Activated T-helper 2 cell treated with anti-CD3 and anti-CD28 coated beads, Interferon-gamma antibody, Interleukin-2, Interleukin-4, amounts not matched to agents 10 μg/mL and 5 μg/mL and 100 μg/mL, durations not matched to agents 14 hours and 24 hours and 36 hours (primary cell): ENCODE measurements at regions not wholly inside any gene's neighbourhood (a gene's known extent, or its start where the extent isn't known, plus 50 kb on each side); places are given as distances from the start of the nearest gene placed in this dataset.

Experiments used
- DNase-seq: peaks from one replicate; pipeline ENCODE4 v3.0.0; 2021; ENCODE audit warnings: low spot score
- H3K27ac Mint-ChIP-seq: one replicate; pipeline ENCODE4 v1.8.0; 2021; ENCODE audit warnings: mixed read lengths
- H3K27me3 Mint-ChIP-seq: one replicate; pipeline ENCODE4 v1.8.0; 2021; ENCODE audit warnings: low read depth, mixed read lengths
- H3K36me3 Mint-ChIP-seq: one replicate; pipeline ENCODE4 v1.8.0; 2021; ENCODE audit warnings: low read depth, mixed read lengths
- H3K4me1 Mint-ChIP-seq: one replicate; pipeline ENCODE4 v1.8.0; 2021; ENCODE audit warnings: low read depth, mixed read lengths
- H3K4me3 Mint-ChIP-seq: one replicate; pipeline ENCODE4 v1.8.0; 2021; ENCODE audit warnings: low read depth, mild to moderate bottlenecking, moderate library complexity, mixed read lengths
- H3K9me3 Mint-ChIP-seq: one replicate; pipeline ENCODE4 v1.8.0; 2021; ENCODE audit warnings: mixed read lengths
- intact Hi-C: fragments of 100-400 bp; cut with micrococcal nuclease; formaldehyde crosslinking; loops from one replicate; pipeline ENCODE4 v1.15.1; 2023

DNA sequence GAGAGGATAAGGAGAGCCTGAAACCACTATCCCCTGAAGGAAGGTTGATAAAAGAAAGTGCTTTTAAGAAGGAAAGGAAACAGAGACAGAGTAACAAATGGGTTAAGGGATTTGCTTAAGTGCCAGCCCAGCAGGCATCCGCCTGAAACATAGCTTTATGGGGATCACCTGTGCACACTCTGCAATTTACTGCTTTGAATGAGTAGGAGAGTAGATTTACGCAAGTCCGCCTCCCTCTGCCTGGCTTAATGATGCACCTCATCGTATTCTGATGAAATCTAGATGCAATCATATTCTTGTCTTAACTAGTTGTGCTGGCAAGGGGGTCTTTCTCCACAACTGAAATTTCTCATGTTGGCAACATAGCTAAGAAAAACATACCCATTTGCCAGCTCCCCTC, 101.1 kb upstream of the ID4 start:
- Mint-ChIP-seq H3K9me3 (peaks cover 4% of the 10 kb centered on the region), H3K27ac (no peak overlapping the region), H3K4me3 (no peak overlapping the region), H3K27me3 (no peaks in the 10 kb centered on the region), H3K36me3 (no peaks in the 10 kb centered on the region), H3K4me1 (no peaks in the 10 kb centered on the region)
- intact Hi-C loops: no loop called here
- no peak for DNase-seq

DNA sequence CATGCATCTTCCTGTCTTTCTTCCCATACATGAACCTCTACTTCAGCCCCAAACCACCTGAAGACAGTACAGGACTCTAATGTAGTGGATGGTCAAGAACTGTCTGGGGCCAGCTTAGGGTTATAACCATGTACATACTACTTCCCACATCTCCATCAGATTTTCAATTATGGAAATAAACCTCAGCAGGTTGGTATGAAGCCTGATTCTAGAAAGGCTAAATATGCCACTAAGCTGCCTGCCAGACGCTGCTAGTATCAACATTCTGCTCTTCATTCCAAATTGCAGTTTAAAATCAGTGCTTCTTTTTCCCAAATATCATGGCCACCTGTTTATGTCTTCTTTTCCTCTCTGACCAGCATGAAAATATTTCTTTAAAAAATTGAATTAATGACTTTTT, 99.2 kb upstream of the ID4 start:
- no peak overlapping the region for H3K4me3 Mint-ChIP-seq
- H3K27ac Mint-ChIP-seq: no peak overlapping the region
- H3K36me3 Mint-ChIP-seq: no peaks in the 10 kb centered on the region
- DNase-seq: no peak
- intact Hi-C loops: no loop called here
- H3K9me3 Mint-ChIP-seq: peaks cover 4% of the 10 kb centered on the region
- H3K27me3 Mint-ChIP-seq: no peaks in the 10 kb centered on the region
- no peaks in the 10 kb centered on the region for H3K4me1 Mint-ChIP-seq

DNA sequence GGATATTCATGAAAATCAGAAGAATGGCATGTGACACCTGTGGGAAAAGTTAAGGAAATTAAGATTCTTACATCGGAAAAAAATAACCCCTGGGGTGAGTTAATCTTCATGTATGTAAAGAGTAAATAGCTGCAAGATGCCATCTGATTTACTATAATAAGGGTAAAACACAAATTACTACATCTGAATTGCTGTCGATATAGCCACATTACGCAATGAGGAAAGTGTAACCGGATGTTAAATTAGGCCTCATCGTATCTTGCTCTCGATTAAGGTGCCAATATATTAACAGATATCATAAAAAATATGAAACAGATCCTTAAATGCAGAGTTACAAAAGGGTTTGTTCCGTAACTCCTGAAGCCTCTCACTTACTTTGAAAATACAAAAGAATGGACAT, 87.4 kb upstream of the ID4 start:
- Mint-ChIP-seq H3K27ac (no peak overlapping the region), H3K4me1 (no peaks in the 10 kb centered on the region)
- intact Hi-C loops: no loop called here

GRCh38 chr6:19752746-19753145, 84.4 kb upstream of the ID4 start:
- H3K9me3 Mint-ChIP-seq: no peaks in the 10 kb centered on the region
- H3K27me3 Mint-ChIP-seq: no peaks in the 10 kb centered on the region
- intact Hi-C loops: no loop called here
- DNase-seq: no peak
- H3K4me3 Mint-ChIP-seq: no peak overlapping the region
- no peaks in the 10 kb centered on the region for H3K36me3 Mint-ChIP-seq
- H3K27ac Mint-ChIP-seq: no peak overlapping the region
- no peaks in the 10 kb centered on the region for H3K4me1 Mint-ChIP-seq

More for the DNA sequence above, 87.4 kb upstream of the ID4 start:
- Mint-ChIP-seq H3K4me3 (no peak overlapping the region), H3K9me3 (no peaks in the 10 kb centered on the region), H3K36me3 (no peaks in the 10 kb centered on the region), H3K27me3 (no peaks in the 10 kb centered on the region)
- no peak for DNase-seq

GRCh38 chr6:19753826-19754225, 83.3 kb upstream of the ID4 start:
- no peak overlapping the region for H3K27ac Mint-ChIP-seq

DNA sequence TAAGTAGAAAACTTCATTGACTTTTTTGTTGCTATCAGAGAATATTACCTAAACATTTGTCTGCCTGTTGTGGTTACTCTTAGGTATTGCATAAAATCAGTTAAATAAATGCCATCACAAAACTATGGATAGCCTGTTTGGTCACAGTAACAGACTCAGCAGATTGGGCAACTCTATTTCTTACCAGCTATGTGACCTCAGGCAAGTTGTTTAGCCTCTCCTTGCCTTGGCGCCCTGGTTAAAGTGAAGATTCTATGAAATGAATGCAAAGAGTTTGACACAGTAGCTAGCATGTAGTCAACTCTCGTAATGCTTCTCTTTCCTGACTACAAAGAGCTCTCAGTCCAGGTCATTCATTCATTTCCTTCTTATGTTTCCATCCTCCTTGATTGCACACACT, 82.5 kb upstream of the ID4 start:
- Mint-ChIP-seq H3K4me3 (no peak overlapping the region), H3K36me3 (no peaks in the 10 kb centered on the region), H3K4me1 (no peaks in the 10 kb centered on the region), H3K27me3 (no peaks in the 10 kb centered on the region), H3K27ac (no peak overlapping the region), H3K9me3 (no peaks in the 10 kb centered on the region)
- DNase-seq: no peak
- intact Hi-C loops: no loop called here

More at GRCh38 chr6:19753826-19754225, 83.3 kb upstream of the ID4 start:
- Mint-ChIP-seq H3K4me3 (no peak overlapping the region), H3K27me3 (no peaks in the 10 kb centered on the region), H3K36me3 (no peaks in the 10 kb centered on the region), H3K9me3 (no peaks in the 10 kb centered on the region), H3K4me1 (no peaks in the 10 kb centered on the region)
- DNase-seq: no peak
- intact Hi-C loops: no loop called here

GRCh38 chr6:19755181-19755580, 82.0 kb upstream of the ID4 start:
- Mint-ChIP-seq H3K4me3 (no peak overlapping the region), H3K9me3 (no peaks in the 10 kb centered on the region), H3K4me1 (no peaks in the 10 kb centered on the region), H3K27ac (no peak overlapping the region), H3K36me3 (no peaks in the 10 kb centered on the region), H3K27me3 (no peaks in the 10 kb centered on the region)
- no peak for DNase-seq
- intact Hi-C loops: no loop called here

DNA sequence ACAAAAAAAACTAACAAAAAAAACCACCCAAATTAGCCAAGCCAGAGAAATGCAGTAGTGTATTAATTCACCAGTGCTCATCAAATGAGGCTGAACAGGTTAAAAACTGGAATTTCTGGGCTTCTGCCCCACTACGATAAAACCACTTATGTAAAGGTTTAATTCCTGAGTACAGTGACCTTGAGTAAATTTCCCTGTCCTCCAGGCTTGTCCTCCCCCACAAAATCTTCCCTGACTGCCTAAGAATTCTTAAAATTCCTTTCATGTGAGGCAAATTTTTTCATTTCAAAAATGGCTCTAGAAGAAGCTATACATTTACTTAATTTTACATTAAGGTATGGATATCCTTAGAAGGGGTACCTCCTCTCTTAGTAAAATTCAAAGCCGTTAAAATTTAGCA, 80.1 kb upstream of the ID4 start:
- intact Hi-C loops: no loop called here
- Mint-ChIP-seq H3K9me3 (no peaks in the 10 kb centered on the region), H3K4me1 (no peaks in the 10 kb centered on the region), H3K27me3 (no peaks in the 10 kb centered on the region), H3K36me3 (no peaks in the 10 kb centered on the region), H3K27ac (no peak overlapping the region), H3K4me3 (no peak overlapping the region)
- DNase-seq: no peak

DNA sequence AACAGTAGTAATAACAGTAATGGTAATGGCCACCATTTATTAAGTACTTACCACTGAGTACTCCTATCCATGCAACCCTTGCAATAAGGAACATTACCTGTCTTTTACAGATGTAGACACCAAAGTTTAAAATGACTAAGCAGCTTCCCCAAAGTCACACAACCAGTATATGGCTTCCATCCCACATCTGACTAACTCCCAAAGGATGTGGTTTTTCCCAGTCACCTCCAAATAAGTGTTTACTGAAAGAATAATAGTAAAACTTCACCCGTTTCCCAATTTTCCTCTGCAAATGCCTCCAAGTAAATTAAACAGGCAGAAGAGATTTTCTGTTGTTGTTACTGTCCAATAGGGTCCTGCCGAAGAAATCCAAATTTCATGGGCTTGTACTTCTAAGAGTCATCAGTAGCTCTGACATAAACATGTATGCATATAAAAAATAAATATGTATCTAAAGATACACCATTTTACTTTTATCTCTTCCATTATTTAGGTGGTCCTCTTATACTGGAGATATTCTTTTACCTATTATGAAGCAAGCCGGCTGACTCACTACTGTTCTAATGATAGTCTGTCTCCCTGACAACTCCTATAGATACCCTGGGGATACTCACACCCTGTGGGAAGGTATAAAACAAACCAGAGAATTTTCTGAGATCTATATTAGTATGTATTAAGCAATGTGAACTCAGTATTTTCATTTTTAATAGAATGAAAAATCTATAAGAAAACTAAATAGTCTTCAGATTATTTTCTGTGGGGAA, 77.9 kb upstream of the ID4 start:
- Mint-ChIP-seq H3K36me3 (no peaks in the 10 kb centered on the region), H3K4me1 (no peaks in the 10 kb centered on the region), H3K9me3 (no peaks in the 10 kb centered on the region), H3K27me3 (no peaks in the 10 kb centered on the region), H3K4me3 (no peak overlapping the region), H3K27ac (no peak overlapping the region)
- intact Hi-C loops: no loop called here
- no peak for DNase-seq

DNA sequence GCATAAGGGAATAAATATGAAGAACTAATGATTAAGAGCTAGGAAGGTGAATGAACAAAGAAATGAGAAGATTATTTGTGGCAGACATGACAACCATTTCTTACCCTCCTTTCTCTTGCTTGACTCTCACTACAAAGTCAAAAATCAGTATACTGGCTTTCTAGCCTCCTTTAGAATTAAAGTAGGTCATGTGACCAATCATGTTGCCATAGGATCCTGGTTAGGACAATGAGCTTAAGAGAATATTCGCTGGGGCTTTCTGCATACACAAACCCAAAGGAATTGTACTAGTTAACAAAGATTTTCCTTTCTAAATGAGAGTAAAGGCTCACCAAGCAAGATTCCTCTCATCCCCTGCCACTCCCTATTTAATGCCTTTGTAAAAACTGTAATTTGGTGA, 76.0 kb upstream of the ID4 start:
- Mint-ChIP-seq H3K9me3 (no peaks in the 10 kb centered on the region), H3K4me1 (no peaks in the 10 kb centered on the region), H3K4me3 (no peak overlapping the region), H3K27ac (no peak overlapping the region), H3K27me3 (no peaks in the 10 kb centered on the region), H3K36me3 (no peaks in the 10 kb centered on the region)
- intact Hi-C loops: no loop called here
- DNase-seq: no peak

GRCh38 chr6:19771753-19772336, 65.3 kb upstream of the ID4 start:
- Mint-ChIP-seq H3K9me3 (no peaks in the 10 kb centered on the region), H3K4me3 (no peak overlapping the region), H3K4me1 (no peaks in the 10 kb centered on the region), H3K27ac (no peak overlapping the region), H3K36me3 (peaks cover 4% of the 10 kb centered on the region), H3K27me3 (no peaks in the 10 kb centered on the region)
- intact Hi-C loops: no loop called here
- DNase-seq: no peak

- H3K27me3 Mint-ChIP-seq: no peaks in the 10 kb centered on the region
- H3K9me3 Mint-ChIP-seq: no peaks in the 10 kb centered on the region
- H3K27ac Mint-ChIP-seq: no peak overlapping the region
- DNase-seq: no peak
- H3K36me3 Mint-ChIP-seq: peaks cover 4% of the 10 kb centered on the region
- intact Hi-C loops: no loop called here
- no peaks in the 10 kb centered on the region for H3K4me1 Mint-ChIP-seq
- H3K4me3 Mint-ChIP-seq: no peak overlapping the region
Observed at GRCh38 chr6:19772891-19773290, 64.3 kb upstream of the ID4 start.

- Mint-ChIP-seq H3K9me3 (no peaks in the 10 kb centered on the region), H3K27ac (no peak overlapping the region), H3K27me3 (no peaks in the 10 kb centered on the region), H3K36me3 (no peaks in the 10 kb centered on the region), H3K4me3 (no peak overlapping the region), H3K4me1 (no peaks in the 10 kb centered on the region)
- DNase-seq: no peak
- intact Hi-C loops: no loop called here
Observed at GRCh38 chr6:19781269-19781668, 55.9 kb upstream of the ID4 start.
